RWPE1 (cell line): ENCODE measurements at regions not wholly inside any gene's neighbourhood (a gene's known extent, or its start where the extent isn't known, plus 50 kb on each side); places are given as distances from the start of the nearest gene placed in this dataset.

Experiments used
- CTCF ChIA-PET: fragments of 350-600 bp; sonication (Branson Sonifier 250); formaldehyde crosslinking; extraction: SDS; loops from one replicate; lab custom pipeline; 2021; lab: Yijun Ruan, JAX
- POLR2A ChIA-PET: fragments of 400-600 bp; formaldehyde crosslinking; extraction: SDS; loops from one replicate; lab custom pipeline; 2020; ENCODE audit warnings: antibody characterized with exemption; ENCODE audit not compliant: low non-redundant PET; lab: Yijun Ruan, JAX
- DNase-seq: peaks from one replicate; pipeline ENCODE4 v3.0.0; 2012; ENCODE audit warnings: low spot score
- H3K27ac ChIP-seq: fragments of 450-650 bp; 2 replicates; pipeline ENCODE4 v1.5.1; 2017
- TF ChIP-seq, protein P1 (sequence below): fragments of 450-650 bp; conservative IDR thresholded peaks from 2 replicates; pipeline ENCODE4 v1.5.1; 2017; ENCODE audit warnings: low read depth, mild to moderate bottlenecking

- CTCF ChIA-PET = interaction anchor here (0.6 kb wide), 1 partner anchor 10 kb away, joined by 6 read pairs; no protein-coding TSS in a partner anchor
- POLR2A ChIA-PET = no interaction called here
- TF ChIP-seq, protein P1, sequence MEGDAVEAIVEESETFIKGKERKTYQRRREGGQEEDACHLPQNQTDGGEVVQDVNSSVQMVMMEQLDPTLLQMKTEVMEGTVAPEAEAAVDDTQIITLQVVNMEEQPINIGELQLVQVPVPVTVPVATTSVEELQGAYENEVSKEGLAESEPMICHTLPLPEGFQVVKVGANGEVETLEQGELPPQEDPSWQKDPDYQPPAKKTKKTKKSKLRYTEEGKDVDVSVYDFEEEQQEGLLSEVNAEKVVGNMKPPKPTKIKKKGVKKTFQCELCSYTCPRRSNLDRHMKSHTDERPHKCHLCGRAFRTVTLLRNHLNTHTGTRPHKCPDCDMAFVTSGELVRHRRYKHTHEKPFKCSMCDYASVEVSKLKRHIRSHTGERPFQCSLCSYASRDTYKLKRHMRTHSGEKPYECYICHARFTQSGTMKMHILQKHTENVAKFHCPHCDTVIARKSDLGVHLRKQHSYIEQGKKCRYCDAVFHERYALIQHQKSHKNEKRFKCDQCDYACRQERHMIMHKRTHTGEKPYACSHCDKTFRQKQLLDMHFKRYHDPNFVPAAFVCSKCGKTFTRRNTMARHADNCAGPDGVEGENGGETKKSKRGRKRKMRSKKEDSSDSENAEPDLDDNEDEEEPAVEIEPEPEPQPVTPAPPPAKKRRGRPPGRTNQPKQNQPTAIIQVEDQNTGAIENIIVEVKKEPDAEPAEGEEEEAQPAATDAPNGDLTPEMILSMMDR = no peak
- no peak for DNase-seq
- H3K27ac ChIP-seq = no peak overlapping the region
These were observed 424.6 kb downstream of the BRD1 start for GRCh38 chr22:49403102-49403501.

DNA sequence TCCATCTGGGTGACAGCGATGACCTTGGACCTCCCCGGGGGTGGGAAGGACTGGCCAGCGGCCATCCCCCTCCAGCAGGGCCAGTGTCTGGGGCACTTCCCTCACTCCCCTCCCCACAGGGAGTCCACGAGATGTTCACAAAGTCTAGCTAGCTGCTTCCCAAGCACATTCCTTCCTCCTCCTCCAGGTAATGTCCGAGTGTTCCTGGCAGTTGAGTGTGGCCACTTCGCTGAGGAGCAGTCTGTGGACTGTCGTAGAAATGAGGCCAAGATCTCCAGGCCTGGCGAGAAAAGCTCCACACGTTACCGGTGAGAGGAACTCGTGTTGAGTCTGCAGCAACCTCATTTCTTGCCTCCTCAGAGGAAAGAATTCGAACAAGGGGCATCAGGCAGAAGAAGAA, 425.5 kb downstream of the BRD1 start:
- no peak overlapping the region for H3K27ac ChIP-seq
- TF ChIP-seq, protein P1 = no peak
- POLR2A ChIA-PET = no interaction called here
- CTCF ChIA-PET = no interaction called here
- no peak for DNase-seq

GRCh38 chr22:49400941-49401598, 426.6 kb downstream of the BRD1 start:
- ChIA-PET CTCF (no interaction called here), POLR2A (no interaction called here)
- no peak overlapping the region for H3K27ac ChIP-seq
- DNase-seq = no peak
- TF ChIP-seq, protein P1 = no peak

GRCh38 chr22:49400136-49400940, 427.3 kb downstream of the BRD1 start:
- ChIA-PET CTCF (no interaction called here), POLR2A (no interaction called here)
- no peak for DNase-seq
- H3K27ac ChIP-seq = no peak overlapping the region
- TF ChIP-seq, protein P1 = no peak

DNA sequence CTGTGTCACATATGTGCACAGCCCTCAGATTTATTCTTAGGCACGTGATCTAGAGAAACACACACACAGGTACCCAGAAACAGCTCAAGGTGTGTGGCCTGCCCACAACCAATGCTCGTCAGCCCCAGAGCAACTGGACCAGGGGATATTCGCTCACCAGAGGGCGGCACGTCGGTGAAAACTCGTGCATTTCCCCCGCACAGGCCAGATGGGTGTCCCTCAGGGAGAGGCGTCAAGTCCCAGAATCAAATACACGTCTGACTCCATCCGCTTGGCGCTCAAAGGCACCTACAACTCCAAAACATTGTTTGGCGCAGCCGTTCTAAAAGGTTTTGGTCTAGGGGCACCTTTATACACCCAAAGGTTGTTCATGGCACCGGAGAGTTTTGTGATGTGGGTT, 429.0 kb downstream of the BRD1 start:
- DNase-seq = no peak
- ChIA-PET CTCF (no interaction called here), POLR2A (no interaction called here)
- TF ChIP-seq, protein P1 = no peak
- H3K27ac ChIP-seq = no peak overlapping the region

GRCh38 chr22:49398115-49398514, 429.6 kb downstream of the BRD1 start:
- no peak for DNase-seq
- ChIA-PET CTCF (no interaction called here), POLR2A (no interaction called here)
- no peak overlapping the region for H3K27ac ChIP-seq
- TF ChIP-seq, protein P1 = no peak
